Germinal center (tissue), 1 donor: ENCODE measurements at regions not wholly inside any gene's neighbourhood (a gene's known extent, or its start where the extent isn't known, plus 50 kb on each side); places are given as distances from the start of the nearest gene placed in this dataset.

Source experiments
- DNase-seq: peaks from one replicate; pipeline ENCODE4 v3.0.0; 2012; ENCODE audit warnings: mixed read lengths, low spot score

- no peak for DNase-seq
Measured at GRCh38 chr1:30638086-30638485, 85.3 kb downstream of the MATN1 start.

DNA sequence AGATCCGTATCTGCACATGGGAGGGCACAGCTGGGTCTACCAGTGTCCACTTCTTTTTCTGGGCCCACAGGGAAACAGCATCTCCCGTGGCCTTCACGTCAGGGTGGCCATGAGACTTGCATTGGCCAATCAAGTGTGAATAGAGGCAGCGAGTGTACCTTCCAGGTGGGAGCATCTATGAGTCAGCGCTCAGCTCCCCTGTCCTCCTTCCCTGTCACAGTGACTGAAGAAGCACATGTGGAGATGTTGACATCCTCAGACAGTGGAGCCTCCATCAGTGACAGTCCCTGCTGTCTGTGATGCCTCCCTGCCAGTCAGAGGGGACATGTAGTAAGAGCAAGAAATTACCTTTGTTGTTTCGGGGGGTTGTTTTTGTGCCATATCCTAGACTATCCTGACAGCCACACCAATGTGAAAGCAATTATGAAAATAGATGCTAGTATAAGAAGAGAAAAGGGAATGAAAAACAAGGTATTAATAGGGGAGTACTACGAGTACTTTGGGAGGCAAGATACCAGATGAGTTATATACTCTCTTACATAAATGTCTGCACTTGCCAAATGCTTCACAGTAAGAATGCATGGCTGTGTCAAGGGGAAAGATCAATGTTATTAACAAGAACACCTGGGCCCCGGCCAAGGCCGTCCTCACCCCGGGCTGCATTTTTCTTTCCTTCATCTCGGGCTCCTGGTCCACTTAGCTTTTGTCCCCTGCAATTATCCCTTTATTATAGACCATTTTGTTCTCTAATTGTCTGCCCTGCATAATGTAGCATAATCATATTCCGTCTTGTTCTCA is 86.0 kb downstream of the MATN1 start:
- no peak for DNase-seq

GRCh38 chr1:30636621-30637020 is 86.8 kb downstream of the MATN1 start:
- no peak for DNase-seq

GRCh38 chr1:30635391-30635975 is 87.9 kb downstream of the MATN1 start:
- DNase-seq, result no peak

DNA sequence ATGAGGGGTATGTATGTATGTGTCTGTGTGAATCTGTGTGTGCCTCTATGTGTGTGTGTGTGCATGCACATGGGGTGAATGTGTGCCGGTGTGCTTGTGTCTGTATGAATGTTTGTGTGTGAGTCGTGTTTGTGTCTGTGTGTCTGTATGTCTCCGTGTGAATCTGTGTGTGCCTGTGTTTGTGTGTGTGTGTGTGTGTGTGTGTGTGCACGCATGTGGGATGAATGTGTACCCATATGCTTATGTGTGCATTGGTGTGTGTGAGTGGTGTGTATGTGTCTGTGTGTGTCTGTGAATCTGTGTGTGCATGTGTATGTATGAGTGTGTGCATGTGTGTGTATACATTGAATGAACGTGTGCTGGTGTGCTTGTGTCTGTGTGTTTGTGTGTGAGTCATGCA is 88.9 kb downstream of the MATN1 start:
- DNase-seq, result no peak

- no peak for DNase-seq
Measured at GRCh38 chr1:30633294-30633693, 90.1 kb downstream of the MATN1 start.

- DNase-seq, result no peak
Measured at GRCh38 chr1:30632481-30632880, 90.9 kb downstream of the MATN1 start.

DNA sequence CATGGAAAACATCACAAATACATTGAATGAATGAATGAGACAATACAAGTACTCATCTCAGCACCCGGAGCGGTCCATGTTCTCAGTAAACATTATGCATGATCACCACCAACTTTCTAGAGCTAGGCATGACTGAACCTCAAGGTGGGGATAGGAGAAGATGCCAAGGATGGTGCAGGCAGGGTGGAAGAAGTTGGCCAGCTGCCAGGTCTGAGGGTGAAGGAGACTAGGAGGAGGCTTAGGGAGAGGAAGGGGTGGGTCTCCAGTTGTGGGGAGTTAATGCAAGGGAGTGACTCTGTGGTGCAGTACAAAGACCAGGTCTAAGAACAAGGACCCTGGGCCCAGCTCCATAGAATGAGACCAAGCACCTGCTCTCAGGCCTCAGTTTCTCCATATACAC is 91.7 kb downstream of the MATN1 start:
- DNase-seq, result no peak

DNA sequence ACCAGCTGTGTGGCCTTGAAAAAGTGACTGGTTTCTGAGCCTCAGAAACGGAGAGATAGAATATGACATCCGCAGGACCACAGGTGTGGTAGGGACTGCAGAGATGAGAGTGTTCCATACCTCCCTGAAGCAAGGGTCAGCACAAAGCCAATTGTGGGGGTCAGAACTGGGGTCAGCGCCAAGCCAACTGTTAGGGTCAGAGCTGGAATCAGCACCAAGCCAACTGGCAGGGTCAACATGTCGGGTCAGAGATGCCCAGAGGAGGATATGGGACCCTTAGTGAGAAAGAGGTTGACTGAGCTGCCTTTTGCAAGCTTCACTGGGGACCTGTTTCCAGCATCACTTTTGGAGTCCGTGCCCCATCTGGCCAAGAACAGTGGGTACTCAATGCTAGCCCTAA is 93.9 kb downstream of the MATN1 start:
- DNase-seq, result no peak

DNA sequence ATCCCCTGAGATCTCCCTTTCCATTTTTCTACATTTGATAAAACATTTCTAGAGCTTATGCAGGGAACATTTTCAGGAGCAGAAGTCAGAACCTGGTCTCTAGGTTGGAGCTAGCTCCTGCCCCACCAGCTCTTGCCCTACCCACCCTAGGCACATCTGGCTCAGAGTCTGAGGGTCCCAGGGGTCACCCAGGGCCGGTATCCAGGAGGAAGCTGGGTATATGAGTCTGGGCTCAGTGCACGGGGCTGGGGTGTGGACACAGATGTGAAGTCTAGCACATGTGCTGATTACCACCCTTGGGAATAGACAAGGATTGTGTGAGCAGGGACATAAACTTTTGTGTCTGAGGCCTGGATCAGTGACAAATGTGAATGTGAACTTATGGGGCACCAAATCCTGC is 95.4 kb downstream of the MATN1 start:
- no peak for DNase-seq

GRCh38 chr1:30627206-30627605 is 96.2 kb downstream of the MATN1 start:
- DNase-seq, result no peak

- DNase-seq, result no peak
Measured at GRCh38 chr1:30623431-30623830, 100.0 kb downstream of the MATN1 start.

- no peak for DNase-seq
Measured at GRCh38 chr1:30619619-30620018, 103.8 kb downstream of the MATN1 start.

DNA sequence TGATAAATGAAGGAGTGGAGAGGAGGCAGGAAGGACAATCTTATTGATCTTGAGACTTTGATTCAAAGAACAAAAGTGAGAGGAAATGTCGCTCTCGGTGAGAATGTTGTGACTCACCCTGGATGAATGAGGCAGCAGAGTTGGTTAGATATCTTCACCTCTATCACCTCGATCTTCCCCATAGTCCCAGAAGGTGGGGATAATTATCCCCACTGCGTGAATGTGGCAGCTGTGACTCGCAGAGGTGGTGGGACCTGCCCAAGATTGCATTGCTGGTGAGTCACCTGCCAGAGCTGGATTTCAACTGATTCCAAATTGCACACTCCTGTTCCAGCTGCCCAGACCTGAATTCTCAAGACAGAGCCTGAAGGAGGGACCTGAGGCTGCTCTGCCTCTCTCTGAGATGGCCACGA is 105.0 kb downstream of the MATN1 start:
- DNase-seq, result no peak

GRCh38 chr1:30616759-30617158 is 106.6 kb downstream of the MATN1 start:
- DNase-seq, result no peak

- no peak for DNase-seq
Measured at GRCh38 chr1:30615816-30616590, 107.4 kb downstream of the MATN1 start.

- DNase-seq, result no peak
Measured at GRCh38 chr1:30615076-30615795, 108.1 kb downstream of the MATN1 start.

DNA sequence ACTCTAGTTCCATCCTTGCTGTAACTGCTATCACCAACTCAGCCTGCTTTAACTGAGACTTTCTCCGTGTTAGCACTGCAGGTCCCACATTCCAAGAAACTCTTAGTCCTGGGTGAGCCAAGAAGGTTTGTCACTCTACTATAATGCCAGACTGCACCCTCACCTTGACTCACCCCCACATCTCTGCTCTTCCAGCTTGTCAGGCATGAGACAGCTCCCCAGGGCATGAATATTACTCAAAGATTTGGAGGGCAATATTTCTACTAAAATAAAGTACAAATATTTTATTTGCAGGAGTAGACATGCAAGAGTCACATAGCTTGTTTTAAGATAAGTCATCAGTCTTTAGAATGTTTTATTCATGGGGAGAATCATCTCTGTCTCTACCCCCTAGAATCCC is 110.2 kb downstream of the MATN1 start:
- no peak for DNase-seq

GRCh38 chr1:30612536-30613065 is 110.8 kb downstream of the MATN1 start:
- no peak for DNase-seq

GRCh38 chr1:30611741-30612309 is 111.6 kb downstream of the MATN1 start:
- DNase-seq, result no peak

DNA sequence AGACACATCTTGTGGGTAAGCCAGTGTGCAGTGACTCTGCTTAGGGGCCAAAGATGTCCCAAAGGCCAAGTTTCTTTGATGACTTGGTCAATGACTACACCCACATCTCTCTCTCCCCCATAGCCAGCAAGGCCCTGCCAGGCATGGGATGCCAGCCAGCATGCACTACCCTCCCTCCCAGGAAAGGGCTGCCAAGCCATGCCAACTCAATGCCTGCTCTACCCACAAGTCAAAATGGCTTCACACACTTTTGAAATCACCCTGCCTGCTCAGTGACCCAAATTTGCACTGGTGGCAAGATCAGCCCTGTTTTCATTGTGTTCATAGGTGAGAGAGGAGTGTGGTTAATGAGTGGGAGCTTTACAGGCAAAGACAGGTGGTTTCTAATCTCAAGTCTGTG is 112.5 kb downstream of the MATN1 start:
- DNase-seq, result no peak

- no peak for DNase-seq
Measured at GRCh38 chr1:30609999-30610345, 113.4 kb downstream of the MATN1 start.
